ENCODE measurements at regions not wholly inside any gene's neighbourhood (a gene's known extent, or its start where the extent isn't known, plus 50 kb on each side); places are given as distances from the start of the nearest gene placed in this dataset.

- Histone ChIP-seq H3K36me3 (ENCODE audit: control insufficient read depth in 2 of 2, extremely low read depth in 1 of 2, insufficient read depth in 2 of 2, low read length in 2 of 2) (no peaks in the 10 kb centered on the region), H3K79me2 (ENCODE audit: control insufficient read depth, insufficient read depth, low read length) (no peaks in the 10 kb centered on the region), H3K4me3 (ENCODE audit: control insufficient read depth in 2 of 3, extremely low read depth in 1 of 3, insufficient read depth in 2 of 3, low read depth in 1 of 3, low read length in 3 of 3) (no peak overlapping the region), H3K27ac (ENCODE audit: control insufficient read depth, insufficient read depth, low read length) (no peak overlapping the region), H3K4me1 (ENCODE audit: control insufficient read depth, extremely low read depth, insufficient read depth, low read length) (no peaks in the 10 kb centered on the region), H4K20me1 (ENCODE audit: control insufficient read depth, extremely low read depth, insufficient read depth, low read length) (no peaks in the 10 kb centered on the region), H2AFZ (ENCODE audit: control insufficient read depth, low read length) (no peak overlapping the region), H3K9me3 (ENCODE audit: control insufficient read depth, low read depth, low read length) (no peaks in the 10 kb centered on the region), H3K9ac (ENCODE audit: control insufficient read depth, extremely low read depth, insufficient read depth, low read length) (no peak overlapping the region), H3K4me2 (ENCODE audit: control insufficient read depth, extremely low read depth, insufficient read depth, low read depth, low read length) (no peak overlapping the region), H3K9me1 (ENCODE audit: control insufficient read depth, extremely low read depth, insufficient read depth, low read length) (no peaks in the 10 kb centered on the region), H3K27me3 (ENCODE audit: control insufficient read depth, extremely low read depth, insufficient read depth, low read length) (no peaks in the 10 kb centered on the region)
- dilution Hi-C loops (cut with MboI; ENCODE audit: extremely low pct_ligation_motif_present, low sequenced_read_pairs) = no loop called here
- DNase-seq (ENCODE audit: low read depth, low spot score) (no peak), FAIRE-seq (no peak)
- TF ChIP-seq EZH2 (IDR thresholded peaks at IDR 0.05; ENCODE audit: low read length) (no peak), CTCF (optimal IDR thresholded peaks at IDR 0.05 in 1 of 3, IDR thresholded peaks at IDR 0.05 in 1 of 3, conservative IDR thresholded peaks at IDR 0.05 in 1 of 3; ENCODE audit: extremely low read depth in 1 of 3, insufficient read depth in 2 of 3, low read length in 3 of 3) (no peak)
Measured at GRCh38 chr21:23639721-23640120, 1967.6 kb downstream of the MRPL39 start.

- no peak for FAIRE-seq
- Histone ChIP-seq H2AFZ (ENCODE audit: control insufficient read depth, low read length) (no peak overlapping the region), H3K27me3 (ENCODE audit: control insufficient read depth, extremely low read depth, insufficient read depth, low read length) (no peaks in the 10 kb centered on the region), H3K4me2 (ENCODE audit: control insufficient read depth, extremely low read depth, insufficient read depth, low read depth, low read length) (no peak overlapping the region), H3K9ac (ENCODE audit: control insufficient read depth, extremely low read depth, insufficient read depth, low read length) (no peak overlapping the region), H3K9me1 (ENCODE audit: control insufficient read depth, extremely low read depth, insufficient read depth, low read length) (no peaks in the 10 kb centered on the region), H3K36me3 (ENCODE audit: control insufficient read depth in 2 of 2, extremely low read depth in 1 of 2, insufficient read depth in 2 of 2, low read length in 2 of 2) (no peaks in the 10 kb centered on the region), H3K4me3 (ENCODE audit: control insufficient read depth in 2 of 3, extremely low read depth in 1 of 3, insufficient read depth in 2 of 3, low read depth in 1 of 3, low read length in 3 of 3) (no peak overlapping the region), H3K27ac (ENCODE audit: control insufficient read depth, insufficient read depth, low read length) (no peak overlapping the region), H3K9me3 (ENCODE audit: control insufficient read depth, low read depth, low read length) (peaks cover 2% of the 10 kb centered on the region), H3K79me2 (ENCODE audit: control insufficient read depth, insufficient read depth, low read length) (no peaks in the 10 kb centered on the region), H3K4me1 (ENCODE audit: control insufficient read depth, extremely low read depth, insufficient read depth, low read length) (no peaks in the 10 kb centered on the region), H4K20me1 (ENCODE audit: control insufficient read depth, extremely low read depth, insufficient read depth, low read length) (no peaks in the 10 kb centered on the region)
- dilution Hi-C loops (cut with MboI; ENCODE audit: extremely low pct_ligation_motif_present, low sequenced_read_pairs) = no loop called here
- TF ChIP-seq EZH2 (IDR thresholded peaks at IDR 0.05; ENCODE audit: low read length) = no peak
- no peak for TF ChIP-seq CTCF (optimal IDR thresholded peaks at IDR 0.05 in 1 of 3, IDR thresholded peaks at IDR 0.05 in 1 of 3, conservative IDR thresholded peaks at IDR 0.05 in 1 of 3; ENCODE audit: extremely low read depth in 1 of 3, insufficient read depth in 2 of 3, low read length in 3 of 3)
- no peak for DNase-seq (ENCODE audit: low read depth, low spot score)
Measured at GRCh38 chr21:23638131-23638695, 1969.1 kb downstream of the MRPL39 start.

Data from keratinocyte (primary cell).